ENCODE measurements at regions not wholly inside any gene's neighbourhood (a gene's known extent, or its start where the extent isn't known, plus 50 kb on each side); places are given as distances from the start of the nearest gene placed in this dataset.

- no peak overlapping the region for H3K4me3 ChIP-seq (replicated peaks; ENCODE audit: low read depth, low read length)
- no peak for TF ChIP-seq CTCF (IDR thresholded peaks at IDR 0.05; ENCODE audit: low read depth, low read length, missing control alignments)
- DNase-seq (ENCODE audit: extremely low read depth, low read depth), result no peak
Measured at GRCh38 chr7:93830141-93830925, 60.2 kb downstream of the TFPI2 start.

GRCh38 chr7:93828260-93828659 lies 62.3 kb downstream of the TFPI2 start:
- TF ChIP-seq CTCF (IDR thresholded peaks at IDR 0.05; ENCODE audit: low read depth, low read length, missing control alignments), result no peak
- DNase-seq (ENCODE audit: extremely low read depth, low read depth), result no peak
- H3K4me3 ChIP-seq (replicated peaks; ENCODE audit: low read depth, low read length), result no peak overlapping the region

GRCh38 chr7:93823621-93824020 lies 66.9 kb downstream of the TFPI2 start:
- DNase-seq (ENCODE audit: extremely low read depth, low read depth), result no peak
- no peak for TF ChIP-seq CTCF (IDR thresholded peaks at IDR 0.05; ENCODE audit: low read depth, low read length, missing control alignments)
- H3K4me3 ChIP-seq (replicated peaks; ENCODE audit: low read depth, low read length), result no peak overlapping the region

- DNase-seq (ENCODE audit: extremely low read depth, low read depth), result no peak
- H3K4me3 ChIP-seq (replicated peaks; ENCODE audit: low read depth, low read length), result no peak overlapping the region
- TF ChIP-seq CTCF (IDR thresholded peaks at IDR 0.05; ENCODE audit: low read depth, low read length, missing control alignments), result no peak
Measured at GRCh38 chr7:93821463-93821862, 69.1 kb downstream of the TFPI2 start.

- DNase-seq (ENCODE audit: extremely low read depth, low read depth), result no peak
- no peak overlapping the region for H3K4me3 ChIP-seq (replicated peaks; ENCODE audit: low read depth, low read length)
- no peak for TF ChIP-seq CTCF (IDR thresholded peaks at IDR 0.05; ENCODE audit: low read depth, low read length, missing control alignments)
Measured at GRCh38 chr7:93819699-93820098, 70.9 kb downstream of the TFPI2 start.

GRCh38 chr7:93817526-93817925 lies 73.0 kb downstream of the TFPI2 start:
- no peak overlapping the region for H3K4me3 ChIP-seq (replicated peaks; ENCODE audit: low read depth, low read length)
- TF ChIP-seq CTCF (IDR thresholded peaks at IDR 0.05; ENCODE audit: low read depth, low read length, missing control alignments), result no peak
- no peak for DNase-seq (ENCODE audit: extremely low read depth, low read depth)

GRCh38 chr7:93817004-93817403 lies 73.5 kb downstream of the TFPI2 start:
- DNase-seq (ENCODE audit: extremely low read depth, low read depth), result no peak
- no peak overlapping the region for H3K4me3 ChIP-seq (replicated peaks; ENCODE audit: low read depth, low read length)
- no peak for TF ChIP-seq CTCF (IDR thresholded peaks at IDR 0.05; ENCODE audit: low read depth, low read length, missing control alignments)

Data from HFF-Myc (cell line).